ENCODE measurements at regions not wholly inside any gene's neighbourhood (a gene's known extent, or its start where the extent isn't known, plus 50 kb on each side); places are given as distances from the start of the nearest gene placed in this dataset.

DNA sequence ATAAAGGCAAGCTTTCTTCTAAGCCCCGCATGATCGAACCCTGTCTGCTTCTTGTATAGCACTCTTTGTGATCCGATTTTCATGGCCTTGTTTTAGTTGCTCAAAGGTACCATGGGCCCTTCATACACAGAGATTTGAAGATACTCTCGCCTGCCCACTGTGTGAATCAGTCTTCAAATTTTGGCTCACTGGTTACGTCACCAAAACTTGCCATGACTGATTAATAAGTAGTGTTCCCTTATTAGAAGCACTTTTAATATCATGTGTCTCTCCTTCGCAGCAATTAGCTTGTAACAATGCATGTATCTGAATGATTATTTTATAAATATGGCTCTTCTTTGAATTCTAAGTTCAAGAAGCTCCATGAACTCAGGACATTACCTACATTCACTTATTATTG lies 880.5 kb downstream of the STPG2 start:
- TF ChIP-seq, protein P1, sequence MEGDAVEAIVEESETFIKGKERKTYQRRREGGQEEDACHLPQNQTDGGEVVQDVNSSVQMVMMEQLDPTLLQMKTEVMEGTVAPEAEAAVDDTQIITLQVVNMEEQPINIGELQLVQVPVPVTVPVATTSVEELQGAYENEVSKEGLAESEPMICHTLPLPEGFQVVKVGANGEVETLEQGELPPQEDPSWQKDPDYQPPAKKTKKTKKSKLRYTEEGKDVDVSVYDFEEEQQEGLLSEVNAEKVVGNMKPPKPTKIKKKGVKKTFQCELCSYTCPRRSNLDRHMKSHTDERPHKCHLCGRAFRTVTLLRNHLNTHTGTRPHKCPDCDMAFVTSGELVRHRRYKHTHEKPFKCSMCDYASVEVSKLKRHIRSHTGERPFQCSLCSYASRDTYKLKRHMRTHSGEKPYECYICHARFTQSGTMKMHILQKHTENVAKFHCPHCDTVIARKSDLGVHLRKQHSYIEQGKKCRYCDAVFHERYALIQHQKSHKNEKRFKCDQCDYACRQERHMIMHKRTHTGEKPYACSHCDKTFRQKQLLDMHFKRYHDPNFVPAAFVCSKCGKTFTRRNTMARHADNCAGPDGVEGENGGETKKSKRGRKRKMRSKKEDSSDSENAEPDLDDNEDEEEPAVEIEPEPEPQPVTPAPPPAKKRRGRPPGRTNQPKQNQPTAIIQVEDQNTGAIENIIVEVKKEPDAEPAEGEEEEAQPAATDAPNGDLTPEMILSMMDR (IDR thresholded peaks at IDR 0.05; ENCODE audit: low read depth, low read length, poor library complexity, severe bottlenecking): no peak
- TF ChIP-seq EZH2phosphoT487 (IDR thresholded peaks at IDR 0.05; ENCODE audit: borderline replicate concordance, low read length): no peak
- Histone ChIP-seq H3K9me3 (ENCODE audit: control insufficient read depth, insufficient read depth, low read length) (no peaks in the 10 kb centered on the region), H3K36me3 (ENCODE audit: control insufficient read depth, low read length) (no peaks in the 10 kb centered on the region), H3K27me3 (ENCODE audit: control insufficient read depth, low read length) (no peaks in the 10 kb centered on the region), H3K79me2 (ENCODE audit: control insufficient read depth, low read length) (no peaks in the 10 kb centered on the region), H3K27ac (ENCODE audit: low read depth, low read length) (no peak overlapping the region), H3K9me2 (replicated peaks; ENCODE audit: control insufficient read depth, low read length) (no peaks in the 10 kb centered on the region), H3K4me3 (ENCODE audit: low read length) (no peak overlapping the region), H3K4me2 (ENCODE audit: low read length) (no peak overlapping the region), H3K4me1 (ENCODE audit: control insufficient read depth, low read length) (no peaks in the 10 kb centered on the region), H3F3A (ENCODE audit: control insufficient read depth, insufficient read depth) (no peaks in the 10 kb centered on the region), H4K20me1 (ENCODE audit: control insufficient read depth, insufficient read depth, low read depth, low read length) (no peaks in the 10 kb centered on the region)

DNA sequence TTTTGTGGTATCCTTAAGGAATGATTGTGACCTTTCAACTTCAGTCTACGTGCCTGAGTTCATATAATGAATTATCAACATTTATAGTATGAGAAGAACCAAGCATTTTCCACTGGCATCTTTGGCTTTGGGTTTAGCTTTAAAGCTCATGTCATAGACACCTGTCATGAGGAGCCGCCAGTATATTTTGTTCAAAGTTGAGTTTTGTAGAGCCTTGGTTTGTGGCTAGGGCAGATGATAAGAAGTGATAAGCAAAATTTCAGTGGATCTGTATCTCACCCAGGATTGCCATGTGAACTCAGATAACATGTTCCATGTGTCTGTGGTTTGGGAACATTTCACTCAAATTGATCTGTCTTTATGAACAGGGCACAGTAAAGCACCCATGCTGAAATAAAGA lies 873.2 kb downstream of the STPG2 start:
- no peaks in the 10 kb centered on the region for H3K9me2 ChIP-seq (replicated peaks; ENCODE audit: control insufficient read depth, low read length)

DNA sequence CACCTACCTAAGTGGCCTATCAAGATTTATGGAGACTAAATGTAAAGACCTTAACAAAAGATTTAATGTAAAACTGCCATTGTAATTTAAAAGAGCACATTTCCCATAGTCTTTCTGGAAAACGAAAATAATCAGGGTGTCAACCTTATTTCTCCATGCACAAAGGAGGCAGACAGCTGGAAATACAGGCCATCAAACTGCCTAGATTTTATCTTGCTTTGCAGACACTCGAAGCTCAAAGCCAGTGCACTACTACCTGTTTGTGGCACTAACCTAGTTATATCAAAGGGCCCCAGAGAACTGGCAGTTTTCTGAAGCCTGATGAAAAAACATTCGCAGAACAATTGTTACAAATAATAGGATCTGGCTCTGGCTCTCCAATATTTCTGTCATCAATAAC lies 863.9 kb downstream of the STPG2 start:
- Histone ChIP-seq H3K27ac (ENCODE audit: low read depth, low read length) (no peak overlapping the region), H3K4me1 (ENCODE audit: control insufficient read depth, low read length) (no peaks in the 10 kb centered on the region), H3K9me2 (replicated peaks; ENCODE audit: control insufficient read depth, low read length) (no peaks in the 10 kb centered on the region), H3F3A (ENCODE audit: control insufficient read depth, insufficient read depth) (no peaks in the 10 kb centered on the region), H3K9me3 (ENCODE audit: control insufficient read depth, insufficient read depth, low read length) (no peaks in the 10 kb centered on the region), H3K36me3 (ENCODE audit: control insufficient read depth, low read length) (no peaks in the 10 kb centered on the region), H3K79me2 (ENCODE audit: control insufficient read depth, low read length) (no peaks in the 10 kb centered on the region), H4K20me1 (ENCODE audit: control insufficient read depth, insufficient read depth, low read depth, low read length) (no peaks in the 10 kb centered on the region), H3K4me2 (ENCODE audit: low read length) (no peak overlapping the region), H3K4me3 (ENCODE audit: low read length) (no peak overlapping the region), H3K27me3 (ENCODE audit: control insufficient read depth, low read length) (no peaks in the 10 kb centered on the region)
- TF ChIP-seq EZH2phosphoT487 (IDR thresholded peaks at IDR 0.05; ENCODE audit: borderline replicate concordance, low read length): no peak
- TF ChIP-seq, protein P1 (IDR thresholded peaks at IDR 0.05; ENCODE audit: low read depth, low read length, poor library complexity, severe bottlenecking): no peak

More for the DNA sequence above, 873.2 kb downstream of the STPG2 start:
- Histone ChIP-seq H3K9me3 (ENCODE audit: control insufficient read depth, insufficient read depth, low read length) (no peaks in the 10 kb centered on the region), H3F3A (ENCODE audit: control insufficient read depth, insufficient read depth) (no peaks in the 10 kb centered on the region), H3K4me1 (ENCODE audit: control insufficient read depth, low read length) (no peaks in the 10 kb centered on the region), H3K36me3 (ENCODE audit: control insufficient read depth, low read length) (no peaks in the 10 kb centered on the region), H3K27ac (ENCODE audit: low read depth, low read length) (no peak overlapping the region), H3K27me3 (ENCODE audit: control insufficient read depth, low read length) (no peaks in the 10 kb centered on the region), H3K4me2 (ENCODE audit: low read length) (no peak overlapping the region), H3K79me2 (ENCODE audit: control insufficient read depth, low read length) (no peaks in the 10 kb centered on the region), H3K4me3 (ENCODE audit: low read length) (no peak overlapping the region), H4K20me1 (ENCODE audit: control insufficient read depth, insufficient read depth, low read depth, low read length) (no peaks in the 10 kb centered on the region)
- no peak for TF ChIP-seq EZH2phosphoT487 (IDR thresholded peaks at IDR 0.05; ENCODE audit: borderline replicate concordance, low read length)
- TF ChIP-seq, protein P1 (IDR thresholded peaks at IDR 0.05; ENCODE audit: low read depth, low read length, poor library complexity, severe bottlenecking): no peak

DNA sequence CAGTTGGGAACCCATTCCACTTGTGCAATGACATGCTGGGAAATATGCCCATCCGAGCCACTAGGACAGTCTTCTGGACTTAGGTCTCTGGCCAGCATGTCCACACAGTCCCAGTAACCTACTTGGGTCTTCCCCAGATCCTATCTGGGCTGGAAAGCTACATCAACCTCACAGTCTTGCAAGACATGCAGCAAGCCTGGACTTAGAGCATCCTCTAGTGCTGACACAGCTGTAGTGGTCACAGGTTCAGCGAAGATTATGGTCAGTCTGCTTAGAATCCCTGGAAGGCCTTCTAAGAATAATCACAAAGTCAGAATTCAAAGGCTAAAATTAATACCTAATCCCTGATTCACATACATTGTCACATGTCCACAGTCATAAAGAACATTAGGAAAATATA lies 842.7 kb downstream of the STPG2 start:
- TF ChIP-seq, protein P1 (IDR thresholded peaks at IDR 0.05; ENCODE audit: low read depth, low read length, poor library complexity, severe bottlenecking): no peak
- TF ChIP-seq EZH2phosphoT487 (IDR thresholded peaks at IDR 0.05; ENCODE audit: borderline replicate concordance, low read length): no peak
- Histone ChIP-seq H3K79me2 (ENCODE audit: control insufficient read depth, low read length) (no peaks in the 10 kb centered on the region), H3K4me2 (ENCODE audit: low read length) (no peak overlapping the region), H3K9me3 (ENCODE audit: control insufficient read depth, insufficient read depth, low read length) (peaks cover 6% of the 10 kb centered on the region; the same call in 1 of the 2 replicates), H4K20me1 (ENCODE audit: control insufficient read depth, insufficient read depth, low read depth, low read length) (no peaks in the 10 kb centered on the region), H3K27me3 (ENCODE audit: control insufficient read depth, low read length) (no peaks in the 10 kb centered on the region), H3K9me2 (replicated peaks; ENCODE audit: control insufficient read depth, low read length) (no peaks in the 10 kb centered on the region), H3K4me1 (ENCODE audit: control insufficient read depth, low read length) (no peaks in the 10 kb centered on the region), H3K4me3 (ENCODE audit: low read length) (no peak overlapping the region), H3F3A (ENCODE audit: control insufficient read depth, insufficient read depth) (no peaks in the 10 kb centered on the region), H3K36me3 (ENCODE audit: control insufficient read depth, low read length) (no peaks in the 10 kb centered on the region), H3K27ac (ENCODE audit: low read depth, low read length) (no peak overlapping the region)

All from DOHH2 (cell line).